ENCODE measurements at regions not wholly inside any gene's neighbourhood (a gene's known extent, or its start where the extent isn't known, plus 50 kb on each side); places are given as distances from the start of the nearest gene placed in this dataset.
A peak's percentile ranks its signal among the peaks of the same experiment; 100 is the strongest.
"Not testable (repeated sequence)": the region's sequence is repeated elsewhere in the genome, so short reads cannot be mapped to it uniquely, and the experiment has no call there.

GRCh38 chr4:131742536-131743205 lies 1406.4 kb upstream of the PCDH10 start:
- in situ Hi-C loops (cut with HindIII; ENCODE audit: low pct_unique_long_range_greater_than_20kb, low sequenced_read_pairs); DNase-seq (ENCODE audit: low read depth): not testable (repeated sequence)

GRCh38 chr4:131743348-131743747 lies 1405.7 kb upstream of the PCDH10 start:
- in situ Hi-C loops (cut with HindIII; ENCODE audit: low pct_unique_long_range_greater_than_20kb, low sequenced_read_pairs); DNase-seq (ENCODE audit: low read depth): not testable (repeated sequence)

GRCh38 chr4:131747203-131747602 lies 1401.9 kb upstream of the PCDH10 start:
- in situ Hi-C loops (cut with HindIII; ENCODE audit: low pct_unique_long_range_greater_than_20kb, low sequenced_read_pairs); DNase-seq (ENCODE audit: low read depth): not testable (repeated sequence)

GRCh38 chr4:131749224-131749623 lies 1399.9 kb upstream of the PCDH10 start:
- DNase-seq (ENCODE audit: low read depth); in situ Hi-C loops (cut with HindIII; ENCODE audit: low pct_unique_long_range_greater_than_20kb, low sequenced_read_pairs): not testable (repeated sequence)

GRCh38 chr4:131750006-131750405 lies 1399.1 kb upstream of the PCDH10 start:
- in situ Hi-C loops (cut with HindIII; ENCODE audit: low pct_unique_long_range_greater_than_20kb, low sequenced_read_pairs); DNase-seq (ENCODE audit: low read depth): not testable (repeated sequence)

- in situ Hi-C loops (cut with HindIII; ENCODE audit: low pct_unique_long_range_greater_than_20kb, low sequenced_read_pairs); DNase-seq (ENCODE audit: low read depth): not testable (repeated sequence)
These were observed 1398.6 kb upstream of the PCDH10 start for GRCh38 chr4:131750469-131750868.

- DNase-seq (ENCODE audit: low read depth); in situ Hi-C loops (cut with HindIII; ENCODE audit: low pct_unique_long_range_greater_than_20kb, low sequenced_read_pairs): not testable (repeated sequence)
These were observed 1386.9 kb upstream of the PCDH10 start for GRCh38 chr4:131762234-131762633.

- in situ Hi-C loops (cut with HindIII; ENCODE audit: low pct_unique_long_range_greater_than_20kb, low sequenced_read_pairs) = no loop called here
- no peak for DNase-seq (ENCODE audit: low read depth)
These were observed 1384.4 kb upstream of the PCDH10 start for GRCh38 chr4:131764730-131765129.

- in situ Hi-C loops (cut with HindIII; ENCODE audit: low pct_unique_long_range_greater_than_20kb, low sequenced_read_pairs) = not testable (repeated sequence)
- DNase-seq (ENCODE audit: low read depth) = peak; percentile 74
These were observed 1374.7 kb upstream of the PCDH10 start for GRCh38 chr4:131774382-131774781.

- DNase-seq (ENCODE audit: low read depth); in situ Hi-C loops (cut with HindIII; ENCODE audit: low pct_unique_long_range_greater_than_20kb, low sequenced_read_pairs): not testable (repeated sequence)
These were observed 1338.5 kb upstream of the PCDH10 start for GRCh38 chr4:131810565-131810964.
